ENCODE measurements at regions not wholly inside any gene's neighbourhood (a gene's known extent, or its start where the extent isn't known, plus 50 kb on each side); places are given as distances from the start of the nearest gene placed in this dataset.
A peak's percentile ranks its signal among the peaks of the same experiment; 100 is the strongest.
"Not testable (repeated sequence)": the region's sequence is repeated elsewhere in the genome, so short reads cannot be mapped to it uniquely, and the experiment has no call there.

DNA sequence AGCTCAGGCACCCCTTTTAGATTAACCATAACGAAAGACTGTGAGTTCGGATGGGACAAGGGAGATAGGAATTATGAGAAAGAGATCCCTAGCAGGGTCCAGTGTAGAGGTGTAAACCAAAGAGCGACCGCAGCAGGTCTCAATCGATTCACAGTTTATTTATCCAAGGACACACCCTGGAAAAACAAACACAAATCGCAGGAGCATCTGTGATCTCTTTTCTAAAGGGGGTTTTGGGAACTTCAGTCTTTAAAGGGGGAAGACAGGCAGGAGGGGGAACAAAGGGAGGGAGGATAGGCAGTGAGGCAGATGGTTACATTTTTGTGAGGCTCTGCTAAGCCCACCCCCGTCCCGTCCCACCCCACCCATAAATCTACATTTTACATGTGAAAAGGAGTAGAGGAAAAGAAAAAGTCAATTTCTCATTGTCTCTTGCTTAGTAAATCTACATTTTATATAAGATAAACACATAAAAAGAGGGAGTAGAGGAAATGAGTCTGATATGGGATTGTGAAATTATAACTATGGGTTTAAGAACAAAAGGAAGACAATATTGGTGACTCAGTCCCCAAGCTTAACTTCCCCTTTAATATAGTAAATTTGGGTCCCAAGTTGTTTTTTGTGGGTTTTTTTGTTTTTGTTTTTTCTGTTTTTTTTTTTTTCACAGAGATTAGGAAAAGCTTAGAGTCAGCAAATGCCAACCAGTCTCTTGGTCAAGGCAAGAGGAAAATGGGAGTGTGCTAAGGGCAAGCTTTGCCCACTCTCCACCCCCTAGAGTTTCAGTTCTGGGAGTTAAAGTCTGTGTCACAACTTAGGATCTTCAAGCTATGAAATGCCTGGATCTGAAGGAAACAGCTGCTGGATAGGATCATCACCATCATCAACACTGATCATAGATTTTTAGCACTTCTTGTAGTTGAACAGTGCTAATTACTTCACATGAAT is 160.9 kb upstream of the CDH5 start:
- DNase-seq = no peak

DNA sequence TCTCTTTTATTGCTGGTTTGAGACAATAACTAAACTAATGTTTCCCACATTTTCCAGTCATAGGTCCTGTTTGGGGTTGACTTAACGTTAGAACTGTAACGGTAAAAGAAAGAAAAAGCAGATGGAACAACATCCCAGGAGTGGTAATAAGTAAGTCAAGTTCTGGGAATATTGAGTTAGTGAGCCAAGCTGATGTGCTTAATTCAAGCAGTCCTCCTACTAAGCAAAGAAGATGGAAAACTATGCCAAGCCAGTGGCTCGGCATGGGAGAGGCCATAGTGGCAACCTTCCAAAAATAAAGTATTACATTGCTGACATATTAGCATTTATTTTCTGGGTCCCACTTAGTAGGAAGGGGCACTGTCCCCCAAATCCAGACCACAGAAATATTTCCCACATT is 161.7 kb upstream of the CDH5 start:
- DNase-seq = no peak

DNA sequence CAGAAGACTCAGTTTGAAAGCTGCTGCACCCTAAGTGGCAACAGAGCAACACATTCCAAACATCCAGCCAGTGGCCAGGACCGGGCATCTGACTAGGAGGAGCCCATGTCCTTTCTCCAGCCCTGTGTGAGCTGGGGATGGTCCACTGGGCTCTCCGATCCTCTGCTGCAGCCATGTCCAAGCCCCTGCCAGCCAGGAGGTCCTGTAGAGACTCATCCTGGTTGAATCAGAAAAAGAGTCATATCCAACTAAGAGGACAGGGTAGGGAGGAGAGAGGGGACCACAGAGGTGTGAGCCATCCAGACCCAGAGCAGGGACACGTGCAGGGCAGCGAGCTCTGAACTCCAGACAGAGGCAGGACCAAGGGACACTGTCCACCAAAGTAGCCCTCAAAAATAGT is 163.0 kb upstream of the CDH5 start:
- DNase-seq = no peak

DNA sequence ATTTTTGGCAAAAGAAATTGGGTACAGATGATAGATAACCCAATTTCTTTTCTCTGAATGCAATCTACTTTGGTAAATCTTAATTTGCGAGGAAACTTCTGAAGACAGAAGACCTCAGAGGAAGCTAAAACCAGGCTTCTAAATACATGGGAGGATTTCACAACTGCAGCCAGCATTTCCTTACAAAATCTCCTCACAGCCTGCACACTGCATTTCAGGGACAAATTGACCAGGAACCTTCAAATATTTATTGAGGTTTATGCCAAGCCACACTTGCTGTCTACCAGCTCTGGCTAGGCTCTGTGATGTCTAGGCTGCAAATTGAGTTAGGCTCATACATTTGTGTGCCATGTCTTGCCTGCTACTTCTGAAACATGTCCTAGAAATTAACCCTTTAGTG is 167.3 kb upstream of the CDH5 start:
- no peak for DNase-seq

DNA sequence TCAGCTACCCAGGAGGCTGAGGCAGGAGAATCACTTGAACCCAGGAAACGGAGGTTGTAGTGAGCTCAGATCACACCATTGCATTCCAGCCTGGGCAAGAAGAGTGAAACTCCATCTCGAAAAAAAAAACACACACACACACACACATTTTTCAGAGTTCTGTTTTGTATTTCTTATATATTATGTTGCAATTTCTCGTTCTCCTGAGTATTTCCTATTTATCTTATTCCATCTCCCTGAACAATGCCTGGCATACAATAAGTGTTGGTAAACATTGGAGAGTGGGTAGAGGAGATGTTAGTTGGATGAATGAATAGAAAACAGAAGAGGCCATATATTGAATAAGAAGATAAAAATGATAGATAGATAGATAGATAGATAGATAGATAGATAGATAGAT is 167.8 kb upstream of the CDH5 start:
- no peak for DNase-seq

DNA sequence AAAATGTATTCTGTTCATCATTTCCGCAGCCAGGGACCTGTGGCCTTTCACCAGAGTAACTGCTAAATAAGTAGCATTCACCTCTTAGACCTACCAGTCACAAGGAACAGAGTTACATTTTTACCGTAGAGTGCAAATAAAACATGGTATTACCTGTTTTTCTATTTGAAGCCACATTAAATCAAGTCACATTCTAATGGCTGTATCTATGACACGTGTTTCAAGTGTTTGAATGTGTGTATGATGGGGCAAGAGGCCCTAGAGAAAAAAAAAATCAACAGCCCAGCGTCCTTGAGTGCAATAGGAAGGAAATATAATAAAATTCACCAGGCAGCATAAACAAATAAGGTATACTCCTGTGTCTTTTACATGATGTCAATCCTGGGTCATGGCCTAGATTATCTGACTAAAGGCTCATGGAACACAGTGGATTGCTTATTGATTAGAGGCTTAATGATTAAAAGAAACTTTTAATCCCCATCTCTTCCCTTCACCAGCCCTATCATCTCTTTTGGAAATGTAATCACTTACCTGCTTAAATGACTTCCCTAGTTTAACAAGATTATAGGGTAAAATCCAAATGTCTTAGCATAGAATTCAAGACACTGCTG is 168.7 kb upstream of the CDH5 start:
- no peak for DNase-seq

DNA sequence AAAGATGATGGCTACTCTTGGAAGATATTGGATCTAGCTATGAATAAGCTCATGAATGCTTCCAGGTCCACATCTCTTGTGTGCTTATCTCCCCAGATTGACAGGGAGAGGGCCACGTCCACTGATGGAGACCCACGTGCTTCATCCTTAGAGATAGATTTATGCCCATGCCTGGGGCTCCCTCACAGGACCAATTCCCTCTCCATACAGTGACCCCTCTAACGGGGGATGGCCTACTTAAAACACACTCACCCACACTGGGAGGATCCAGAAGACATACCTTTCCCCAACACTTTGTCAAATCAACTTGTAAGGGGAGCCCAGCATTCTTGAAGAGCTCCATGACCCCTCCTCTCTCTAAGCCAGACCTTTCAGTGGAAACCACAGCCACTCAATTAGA is 169.7 kb upstream of the CDH5 start:
- DNase-seq = no peak

DNA sequence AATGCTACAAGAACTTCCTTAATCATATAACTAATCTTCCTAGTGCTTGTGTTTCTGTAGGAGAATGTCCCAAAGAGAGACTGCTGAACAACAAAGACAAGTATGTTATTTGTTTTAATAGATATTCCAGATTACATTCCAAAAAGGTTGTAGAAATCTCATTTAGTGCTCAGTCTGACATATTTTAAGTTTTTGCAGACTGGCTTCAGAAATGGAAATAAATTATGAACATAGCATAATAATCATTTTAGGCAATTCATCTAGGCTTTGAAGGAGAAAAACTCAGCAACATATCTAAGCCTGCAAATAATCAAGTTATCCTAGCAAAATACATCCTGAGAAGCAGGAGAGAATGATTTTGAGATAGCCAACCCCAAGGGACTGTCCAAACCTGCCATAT is 171.6 kb upstream of the CDH5 start:
- no peak for DNase-seq

DNA sequence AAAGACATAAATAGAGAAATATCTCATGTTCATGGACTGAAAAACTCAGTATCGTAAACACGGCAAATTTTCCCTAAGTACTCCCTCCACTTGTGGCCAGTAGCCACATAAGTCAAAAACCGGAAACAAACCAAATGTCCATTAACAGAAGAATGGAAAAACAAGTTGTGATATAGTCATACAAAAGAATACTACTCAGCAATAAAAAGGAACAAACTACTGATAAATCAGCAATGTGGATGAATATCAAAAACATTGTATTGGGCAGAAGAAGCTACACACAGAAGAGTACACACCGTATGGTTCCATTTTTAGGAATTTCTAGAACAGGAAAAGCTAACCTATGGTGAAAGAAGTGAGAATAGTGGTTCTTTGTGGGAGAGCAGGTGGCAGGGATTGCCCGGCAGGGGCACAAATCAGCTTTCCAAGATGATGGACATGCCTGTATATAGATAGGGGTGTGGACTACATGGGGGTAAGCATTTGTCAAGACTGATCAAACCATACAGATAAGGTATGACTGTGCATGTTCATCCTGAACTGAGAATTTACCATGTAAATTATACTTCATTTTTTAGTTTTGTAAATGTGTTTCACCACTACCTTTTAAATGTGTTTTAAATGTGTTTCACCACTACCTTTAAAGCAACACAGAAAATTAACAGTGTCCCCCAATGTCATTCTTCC is 172.8 kb upstream of the CDH5 start:
- no peak for DNase-seq

DNA sequence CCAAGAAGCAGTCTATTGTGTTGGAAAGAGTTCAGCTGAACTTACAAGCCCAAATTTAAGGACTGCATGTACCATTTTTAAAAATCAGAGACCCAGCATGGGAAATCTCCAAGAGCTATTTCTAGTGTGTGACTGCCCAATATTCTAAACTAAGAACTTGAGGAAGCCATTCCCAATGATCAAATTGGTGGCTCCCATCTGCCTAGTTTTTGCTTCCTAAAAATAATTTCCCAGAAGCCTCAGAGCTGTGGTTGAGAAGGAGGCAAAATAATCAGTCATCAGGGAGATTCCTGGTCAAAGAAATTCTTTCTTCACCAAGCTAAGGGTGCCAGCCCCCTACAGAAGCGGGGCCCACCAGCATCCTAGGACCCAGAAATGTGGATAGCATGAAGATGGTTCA is 176.1 kb upstream of the CDH5 start:
- no peak for DNase-seq

DNA sequence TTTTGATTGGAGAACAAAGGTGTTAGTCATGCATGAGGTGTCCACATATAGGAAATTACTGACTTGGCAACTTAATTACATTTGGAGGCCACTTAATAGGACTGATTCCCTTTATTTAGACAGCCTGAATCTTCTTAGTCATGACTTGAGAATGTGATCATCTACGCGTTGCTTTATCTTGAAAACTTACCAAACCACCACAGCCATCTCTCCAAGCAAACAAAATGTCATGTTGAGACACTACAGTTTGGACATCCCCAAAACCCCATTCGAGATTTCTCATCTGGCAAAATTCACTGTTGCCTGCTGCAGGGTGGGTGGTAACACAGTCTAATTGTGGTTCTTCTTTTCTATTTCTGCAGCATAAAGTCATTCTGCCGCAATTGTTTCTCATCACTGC is 176.5 kb upstream of the CDH5 start:
- DNase-seq = no peak

DNA sequence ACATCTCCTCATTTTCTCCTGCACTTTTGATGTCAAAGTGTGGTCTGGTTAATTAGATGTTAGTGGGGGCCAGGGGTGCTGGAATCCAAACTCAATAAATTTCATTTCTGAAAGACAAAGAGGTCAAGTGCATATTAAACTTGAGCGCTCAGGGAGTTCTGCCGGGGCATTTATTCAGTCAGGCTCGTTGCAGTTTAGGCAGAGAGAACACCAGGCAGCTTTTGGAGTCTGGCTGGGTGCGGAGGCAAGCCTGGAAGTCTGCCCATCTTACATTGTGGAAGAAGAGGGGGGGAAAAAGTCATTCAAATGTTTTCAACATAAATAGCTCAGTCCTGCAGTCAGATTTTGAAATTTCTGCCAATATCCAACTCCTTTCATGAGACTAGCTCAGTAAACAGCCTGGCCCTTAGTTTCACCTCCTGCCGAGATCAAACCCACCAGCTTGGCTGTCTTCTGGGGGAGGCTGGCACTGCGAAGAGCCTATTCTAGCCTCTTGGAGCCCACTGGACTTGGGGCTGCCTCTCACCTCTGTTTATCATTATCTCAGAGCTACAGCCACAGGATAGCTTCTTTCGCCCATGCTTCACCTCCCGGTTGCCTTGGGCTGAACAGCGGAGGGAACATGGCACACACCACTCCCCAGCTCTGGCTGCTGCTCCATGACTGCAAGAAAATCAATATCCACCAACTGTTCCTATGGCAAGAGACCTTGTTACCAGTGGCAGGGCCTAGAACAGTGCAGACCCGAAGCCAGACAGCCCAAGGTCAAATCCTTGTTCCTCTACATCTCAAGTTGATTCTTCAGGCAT is 177.4 kb upstream of the CDH5 start:
- peak; percentile 68 to 83 for DNase-seq

DNA sequence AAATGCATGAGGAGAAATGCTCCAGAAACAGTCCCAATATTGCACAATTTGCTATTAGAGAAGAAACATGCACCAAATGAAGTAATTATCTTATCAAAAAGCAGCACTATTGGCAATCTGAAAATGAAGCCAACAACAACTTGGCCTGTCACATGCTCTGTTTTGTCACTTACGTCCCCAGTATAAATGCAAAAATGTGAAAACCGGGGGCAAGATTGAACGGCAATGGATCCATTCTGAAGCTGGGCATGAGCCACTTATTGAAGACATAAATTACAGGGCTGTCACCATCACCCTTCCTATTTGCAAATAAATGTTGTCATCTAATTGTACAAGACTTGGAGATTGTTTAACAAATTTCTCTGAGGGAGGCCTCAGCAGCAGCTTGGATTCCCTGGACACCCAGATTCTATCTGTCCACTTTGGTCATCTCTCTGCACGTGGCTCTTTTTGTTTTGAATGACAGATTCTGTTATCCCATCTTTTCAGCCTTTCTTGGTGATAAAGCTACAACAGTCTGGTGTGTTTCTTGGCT is 180.2 kb upstream of the CDH5 start:
- no peak for DNase-seq

DNA sequence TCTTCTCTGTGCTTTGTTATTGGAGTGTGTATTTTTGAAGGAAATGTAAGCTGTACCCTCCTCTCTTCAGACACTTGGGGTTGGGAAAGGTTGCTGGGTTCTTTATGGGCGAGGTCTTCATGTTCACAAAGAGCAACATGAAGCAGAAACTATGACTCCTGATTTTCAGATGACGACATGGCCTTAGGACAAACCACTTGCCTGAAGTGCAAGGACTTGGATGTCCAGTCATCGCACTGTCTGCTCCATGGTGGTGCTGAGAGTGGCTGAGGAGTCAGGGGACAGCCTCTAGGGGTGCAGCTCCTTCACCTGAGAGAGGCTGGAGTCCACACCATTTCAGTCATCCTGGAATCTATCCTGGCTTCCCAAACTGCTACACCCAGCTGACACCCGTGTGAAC is 183.9 kb upstream of the CDH5 start:
- no peak for DNase-seq

DNA sequence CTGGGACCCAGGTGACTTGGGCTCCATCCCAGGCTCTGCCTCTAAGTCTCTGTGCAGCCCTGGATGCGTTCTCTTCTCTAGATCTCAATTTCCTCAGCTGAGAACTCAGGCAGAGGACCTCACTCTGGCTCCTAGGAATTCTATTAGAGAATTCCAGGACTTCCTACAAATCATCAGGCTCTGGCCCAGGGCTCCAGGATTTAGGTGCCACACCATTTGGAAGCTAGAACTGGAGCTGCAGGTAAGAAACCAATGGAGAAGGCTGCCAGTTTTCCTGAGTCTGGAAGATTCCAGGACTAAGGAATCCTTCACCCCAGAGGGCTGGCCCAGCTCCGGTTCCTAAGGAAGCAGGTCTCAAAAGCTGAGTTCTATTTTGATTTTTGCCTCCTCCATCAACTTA is 189.8 kb upstream of the CDH5 start:
- DNase-seq = no peak

DNA sequence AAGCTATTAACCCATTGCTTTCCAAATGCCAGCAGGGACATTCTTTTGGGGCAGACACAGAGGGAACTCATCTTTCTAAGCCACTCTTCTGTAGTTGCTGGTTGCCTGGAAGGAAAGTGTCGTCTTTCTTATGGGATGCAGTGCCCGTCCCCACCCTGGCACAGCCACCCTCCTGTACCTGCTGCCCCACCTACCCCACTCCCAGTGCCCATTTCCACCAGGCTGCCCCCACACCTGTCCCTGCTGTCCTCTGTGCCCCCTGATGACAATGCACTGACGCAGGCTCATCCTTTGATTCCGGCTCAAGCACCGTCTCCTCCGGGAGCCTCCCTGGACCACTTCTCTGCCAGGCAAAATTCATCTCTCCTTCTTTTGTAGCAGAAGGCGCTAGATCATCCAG is 190.4 kb upstream of the CDH5 start:
- no peak for DNase-seq

DNA sequence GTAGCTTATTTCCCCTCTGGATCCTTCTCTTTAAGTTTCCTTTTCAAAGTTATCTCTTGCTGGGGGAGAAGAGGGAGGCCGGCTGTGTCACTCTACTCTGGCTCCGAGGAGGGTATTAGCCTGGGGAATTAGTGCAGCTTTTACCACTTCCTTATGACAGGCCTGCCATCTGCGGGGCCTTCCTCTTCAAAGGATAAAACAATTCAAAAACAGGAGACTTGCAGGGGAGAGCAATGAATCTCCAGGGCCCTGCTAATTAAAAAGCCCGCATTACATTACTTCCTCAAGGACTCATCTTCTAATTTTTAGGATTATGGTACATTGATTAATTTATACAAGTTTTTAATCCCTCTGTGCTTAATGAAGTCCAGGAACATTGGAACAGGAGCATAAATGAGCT is 190.9 kb upstream of the CDH5 start:
- DNase-seq = no peak

DNA sequence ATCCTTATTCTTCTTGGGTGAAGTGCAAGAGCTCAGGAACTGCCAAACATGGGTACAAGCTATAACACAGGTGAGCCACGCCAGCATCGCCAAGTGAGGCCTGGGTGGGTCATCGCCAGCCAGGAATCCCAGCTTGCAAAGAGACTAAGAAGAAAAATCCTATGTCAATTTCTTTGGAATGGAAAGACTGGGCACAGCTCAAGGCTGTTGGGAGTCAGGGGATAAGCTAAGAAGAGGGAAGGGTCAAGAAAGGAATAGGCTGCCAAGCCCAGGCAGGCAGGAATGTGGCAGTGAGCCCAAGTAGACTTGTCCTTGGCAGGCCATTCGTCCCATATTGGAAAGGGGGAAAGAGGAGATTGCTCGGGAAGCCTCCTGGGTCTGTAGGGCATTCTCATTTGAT is 191.4 kb upstream of the CDH5 start:
- no peak for DNase-seq

DNA sequence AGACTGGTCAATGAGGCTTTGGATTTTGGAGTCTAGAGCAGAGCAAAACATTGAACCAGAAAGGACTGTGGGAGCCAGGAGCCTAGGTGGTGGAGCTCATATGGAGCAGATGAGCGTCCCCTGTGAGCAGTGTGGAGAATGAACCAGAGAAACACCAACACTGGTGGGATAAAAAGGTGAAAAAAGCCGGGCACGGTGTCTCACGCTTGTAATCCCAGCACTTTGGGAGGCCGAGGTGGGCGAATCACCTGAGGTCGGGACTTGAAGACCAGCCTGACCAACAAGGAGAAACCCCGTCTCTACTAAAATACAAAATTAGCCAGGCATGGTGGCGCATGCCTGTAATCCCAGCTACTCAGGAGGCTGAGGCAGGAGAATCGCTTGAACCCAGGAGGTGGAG is 192.7 kb upstream of the CDH5 start:
- DNase-seq = not testable (repeated sequence)

DNA sequence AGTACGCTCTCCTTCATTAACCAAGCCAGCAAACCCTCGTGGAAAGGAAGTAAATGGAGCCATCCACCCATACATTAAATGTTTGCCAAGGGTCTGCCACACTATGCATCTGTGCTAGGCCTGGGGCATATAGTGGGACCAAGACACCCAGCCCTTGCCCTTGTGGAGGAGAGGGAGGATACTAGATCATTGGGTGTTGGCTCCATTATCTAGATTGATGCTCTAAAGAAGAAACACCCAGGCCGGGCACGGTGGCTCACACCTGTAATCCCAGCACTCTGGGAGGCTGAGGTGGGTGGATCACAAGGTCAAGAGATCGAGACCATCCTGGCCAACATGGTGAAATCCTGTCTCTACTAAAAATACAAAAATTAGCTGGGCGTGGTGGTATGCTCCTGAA is 193.3 kb upstream of the CDH5 start:
- not testable (repeated sequence) for DNase-seq

DNA sequence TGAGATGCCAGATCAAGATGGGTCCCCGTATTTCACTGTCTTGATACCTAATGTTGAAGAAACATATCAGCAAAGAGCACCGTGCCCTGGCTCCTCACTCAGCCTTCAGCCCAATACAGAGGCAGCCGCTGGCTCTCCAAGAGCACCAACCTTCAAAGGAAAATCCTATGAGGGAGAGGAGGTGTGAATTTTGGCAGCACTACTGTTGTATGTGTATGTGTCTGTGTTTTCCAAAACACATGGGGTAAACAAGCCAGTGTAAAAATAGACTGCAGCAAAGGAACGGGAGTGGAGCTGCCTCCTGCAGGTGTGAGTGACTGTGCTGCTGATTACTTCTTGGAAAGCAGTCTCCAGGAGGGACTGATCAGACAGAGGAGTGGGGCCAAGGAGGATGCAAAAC is 194.0 kb upstream of the CDH5 start:
- no peak for DNase-seq

DNA sequence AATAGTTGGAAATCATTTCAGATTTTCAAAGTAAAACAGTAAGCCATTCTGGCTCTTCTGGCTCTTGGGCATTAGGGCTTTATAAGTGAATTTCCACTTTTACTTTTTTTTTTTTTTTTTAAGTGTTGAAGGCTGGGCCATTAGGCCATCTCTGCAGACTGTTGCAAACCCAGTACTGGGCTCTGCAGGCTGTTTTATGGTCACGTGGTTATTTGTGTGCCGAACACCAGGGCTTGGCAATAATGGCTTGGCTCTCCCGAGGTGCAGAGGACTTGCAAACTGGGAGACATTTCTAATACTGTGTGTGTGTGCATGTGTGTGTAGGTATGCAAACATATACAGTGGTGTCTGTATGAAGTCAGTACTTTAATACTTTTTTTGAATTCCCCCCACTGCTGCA is 194.9 kb upstream of the CDH5 start:
- no peak for DNase-seq

DNA sequence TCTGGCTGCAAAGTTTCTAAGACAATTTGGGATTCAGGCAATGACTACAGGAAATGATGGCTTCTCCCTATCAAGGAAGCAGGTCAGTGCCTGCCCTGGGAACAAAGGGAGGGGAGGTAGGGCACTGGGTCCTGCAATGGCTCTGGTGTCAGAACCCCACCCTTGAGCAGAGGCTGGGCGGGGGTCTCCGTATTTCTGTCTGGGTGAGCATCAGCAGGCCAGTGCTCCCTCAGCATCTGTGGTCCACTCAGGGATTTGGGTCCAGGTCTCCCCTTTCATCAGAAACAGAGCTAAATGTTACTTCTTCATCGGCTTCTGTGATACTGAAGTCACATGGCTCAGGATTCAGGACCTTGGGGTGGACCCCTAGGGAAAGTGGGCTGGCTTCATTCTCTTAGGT is 195.5 kb upstream of the CDH5 start:
- DNase-seq = no peak
